HG03442 (cell line): ENCODE measurements at regions not wholly inside any gene's neighbourhood (a gene's known extent, or its start where the extent isn't known, plus 50 kb on each side); places are given as distances from the start of the nearest gene placed in this dataset.

Experiments
- ATAC-seq: cut with Tn5 transposase; IDR thresholded peaks from one replicate; pipeline ENCODE4 v1.9.1; 2021; ENCODE audit warnings: mild to moderate bottlenecking, moderate library complexity; ENCODE audit not compliant: unreplicated experiment

DNA sequence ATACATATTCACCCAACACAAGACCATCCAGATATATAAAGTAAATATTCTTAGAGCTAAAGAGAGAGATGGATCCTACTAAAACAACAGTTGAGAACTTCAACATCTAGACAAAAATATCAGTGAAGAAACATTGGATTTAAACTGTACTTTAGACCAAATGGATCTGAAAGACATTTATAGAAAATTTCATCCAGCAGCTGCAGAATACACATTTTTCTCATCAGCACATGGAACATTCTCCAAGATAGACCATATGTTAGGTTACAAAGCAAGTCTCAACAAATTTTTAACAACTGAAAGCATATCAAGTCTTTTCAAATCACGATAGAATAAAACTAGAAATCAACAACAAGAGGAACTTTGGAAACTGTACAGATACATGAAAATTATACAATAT, 369.0 kb upstream of the CCDC54 start:
- ATAC-seq = no peak

GRCh38 chr3:107013641-107014040, 363.6 kb upstream of the CCDC54 start:
- no peak for ATAC-seq

- ATAC-seq = no peak
These were observed 352.6 kb upstream of the CCDC54 start for GRCh38 chr3:107024551-107025026.

- ATAC-seq = no peak
These were observed 351.3 kb upstream of the CCDC54 start for GRCh38 chr3:107025961-107026360.

- no peak for ATAC-seq
These were observed 349.2 kb upstream of the CCDC54 start for GRCh38 chr3:107028086-107028485.

DNA sequence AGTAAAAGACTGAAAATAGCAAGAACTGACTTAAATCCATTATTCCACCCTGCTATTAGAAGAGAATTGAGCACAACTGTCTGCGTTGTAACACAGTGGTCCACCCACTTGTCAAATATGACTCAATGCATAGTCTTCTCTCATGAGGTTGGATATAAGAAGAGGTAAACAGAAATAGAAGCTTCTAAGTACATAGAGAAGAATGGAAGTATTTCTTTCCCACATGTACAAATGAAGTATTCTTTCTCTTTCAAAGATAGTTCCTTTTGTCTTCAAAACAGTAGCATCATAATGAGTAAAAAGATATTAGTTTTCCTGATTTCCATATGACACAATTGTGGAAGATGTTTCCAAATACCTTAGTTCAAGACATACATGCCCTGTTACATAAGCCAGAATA, 348.6 kb upstream of the CCDC54 start:
- no peak for ATAC-seq

DNA sequence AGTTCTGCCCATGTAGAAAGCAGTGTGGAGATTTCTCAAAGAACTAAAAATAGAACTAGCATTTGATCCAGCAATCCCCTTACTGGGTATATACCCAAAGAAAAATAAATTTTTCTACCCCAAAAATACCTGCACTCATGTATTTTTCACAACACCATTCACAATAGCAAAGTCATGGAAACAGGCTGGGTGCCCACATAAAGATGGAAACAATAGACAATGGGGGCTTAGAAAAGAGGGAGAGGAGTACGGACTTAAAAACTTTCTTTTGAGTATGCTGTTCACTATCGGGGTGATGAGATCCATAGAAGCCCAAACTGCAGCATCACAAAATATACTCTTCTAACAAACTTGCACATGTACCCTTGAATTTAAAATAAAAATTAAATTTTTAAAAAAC, 345.1 kb upstream of the CCDC54 start:
- ATAC-seq = no peak

GRCh38 chr3:107034142-107034541, 343.1 kb upstream of the CCDC54 start:
- ATAC-seq = no peak

- no peak for ATAC-seq
These were observed 342.1 kb upstream of the CCDC54 start for GRCh38 chr3:107035176-107035575.

- no peak for ATAC-seq
These were observed 332.6 kb upstream of the CCDC54 start for GRCh38 chr3:107044677-107045076.

DNA sequence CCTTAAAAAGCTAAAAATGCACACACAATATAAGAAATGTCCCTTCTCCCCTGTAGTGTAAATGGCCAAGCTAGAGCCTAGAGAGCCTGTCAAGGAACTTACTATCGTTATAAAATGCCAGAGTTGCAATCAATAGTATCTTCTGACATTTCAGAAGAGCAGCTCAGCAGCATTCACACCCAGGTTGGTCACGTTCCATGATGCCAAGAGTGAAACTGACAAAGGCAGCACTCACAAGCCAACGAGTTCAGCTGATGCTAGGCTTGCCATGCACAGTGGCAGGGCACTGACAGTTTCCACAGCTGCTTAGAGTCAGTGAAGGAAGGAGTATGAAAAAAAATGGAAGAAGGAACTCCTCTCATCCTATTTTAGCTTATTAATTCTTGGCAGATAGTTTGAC, 331.4 kb upstream of the CCDC54 start:
- ATAC-seq = no peak

DNA sequence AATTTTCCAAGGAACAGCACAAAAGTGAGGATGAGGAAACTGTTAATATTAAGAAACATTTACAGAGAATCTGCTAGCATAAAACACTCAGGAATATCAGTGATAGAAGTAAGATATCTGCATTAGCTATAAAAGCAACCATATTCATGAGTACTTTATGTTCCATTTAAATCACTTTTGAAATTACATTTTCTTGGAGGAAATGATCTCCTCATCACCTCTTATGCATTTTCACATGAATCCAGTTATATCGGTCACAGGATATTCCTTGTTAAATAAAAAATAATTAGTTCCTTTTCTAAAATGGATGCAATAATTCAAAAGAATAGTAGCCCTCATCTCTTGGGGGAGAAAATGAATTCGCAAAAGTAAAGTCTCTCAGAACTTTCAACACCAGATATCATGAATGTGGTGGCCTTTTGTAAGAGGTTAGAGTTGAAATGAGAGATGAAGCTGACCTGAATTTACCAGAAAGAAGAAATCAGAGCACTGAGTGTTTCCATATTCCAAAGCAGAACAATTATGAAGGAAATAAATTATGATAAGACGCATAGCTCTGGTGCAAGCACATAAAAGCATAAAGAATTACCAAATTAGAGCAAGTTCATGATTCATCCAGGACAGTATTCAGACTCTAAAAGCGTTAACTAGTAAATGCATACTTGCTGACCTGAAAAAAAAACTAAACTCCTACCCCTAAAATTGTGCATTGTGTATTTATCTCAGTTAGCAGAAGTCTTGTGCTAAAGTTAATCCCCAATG, 321.9 kb upstream of the CCDC54 start:
- no peak for ATAC-seq

DNA sequence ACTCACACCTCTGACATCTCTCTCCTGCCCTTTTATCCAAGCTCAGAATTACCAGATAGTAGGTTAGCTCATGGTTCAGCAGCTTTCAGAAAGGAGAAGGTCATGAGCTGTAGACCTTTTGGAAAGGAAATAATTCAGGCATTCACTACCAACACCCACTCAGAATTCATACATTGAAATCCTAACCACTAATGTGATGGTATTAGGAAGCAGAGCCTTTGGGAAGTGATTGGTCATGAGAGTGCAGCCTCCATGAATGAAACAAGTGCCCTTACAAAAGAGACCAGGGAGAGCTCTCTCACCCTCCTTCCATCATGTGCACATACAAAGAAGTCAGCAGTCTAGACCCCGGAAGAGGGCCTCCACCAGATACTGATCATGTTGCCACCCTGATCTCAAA, 315.8 kb upstream of the CCDC54 start:
- no peak for ATAC-seq

DNA sequence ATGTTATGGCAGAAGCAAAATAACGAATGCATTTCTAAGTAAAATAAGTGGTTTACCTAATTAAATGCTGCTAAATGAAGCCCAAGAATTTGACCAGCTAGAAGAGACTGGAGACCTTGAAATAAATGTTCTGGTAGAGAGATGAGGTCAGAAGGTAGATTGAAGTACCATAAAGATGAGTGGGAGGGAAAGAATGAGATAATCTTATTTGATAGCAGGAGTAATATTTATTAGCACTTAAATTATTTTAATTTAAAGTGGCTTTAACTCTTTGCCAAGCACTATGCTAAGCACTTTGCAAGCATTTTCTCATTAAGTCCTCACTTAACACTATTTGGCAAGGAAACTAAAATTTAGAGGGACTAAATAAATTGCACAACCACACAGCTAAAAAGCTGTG, 314.9 kb upstream of the CCDC54 start:
- no peak for ATAC-seq

- no peak for ATAC-seq
These were observed 314.5 kb upstream of the CCDC54 start for GRCh38 chr3:107062787-107063186.

- no peak for ATAC-seq
These were observed 313.9 kb upstream of the CCDC54 start for GRCh38 chr3:107063351-107063750.

- peak; percentile 93 for ATAC-seq
These were observed 312.7 kb upstream of the CCDC54 start for GRCh38 chr3:107064405-107065060.

DNA sequence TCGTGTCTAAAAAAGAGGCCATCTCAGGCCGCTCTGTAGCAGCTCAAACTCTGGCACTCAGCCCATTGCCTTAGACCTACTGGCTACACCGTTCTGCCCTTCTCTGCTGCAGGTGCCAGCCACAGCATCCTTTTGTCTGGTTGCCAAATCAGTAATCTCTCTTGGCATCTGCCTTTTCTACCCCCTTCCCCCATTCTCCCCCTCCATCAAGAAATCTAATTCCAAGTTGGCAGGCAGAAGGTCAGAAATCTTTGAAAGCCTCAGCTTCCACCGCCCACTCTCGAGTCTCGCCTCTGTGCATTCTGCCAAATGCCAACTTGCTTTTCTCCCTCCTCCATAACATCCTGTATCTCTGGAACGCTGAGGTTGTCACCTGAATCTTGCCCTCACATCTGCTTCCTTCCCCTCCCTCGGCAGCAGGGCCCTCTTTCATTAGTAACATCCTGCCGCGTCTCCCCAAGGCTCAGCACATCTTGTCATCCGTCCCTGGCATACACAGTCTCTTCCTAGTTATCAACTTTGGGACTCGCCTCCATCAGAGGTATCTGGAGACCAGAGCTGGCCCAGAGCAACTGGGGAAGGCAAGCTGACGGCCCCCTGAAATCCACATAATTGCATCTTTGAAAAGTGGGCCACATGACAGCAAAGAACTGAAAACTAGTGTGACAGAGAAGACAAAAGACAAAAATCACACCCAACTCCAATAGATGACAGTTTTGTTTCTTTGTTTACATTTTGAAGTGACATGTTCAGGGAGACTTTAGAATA, 312.0 kb upstream of the CCDC54 start:
- no peak for ATAC-seq

- no peak for ATAC-seq
These were observed 309.8 kb upstream of the CCDC54 start for GRCh38 chr3:107067421-107067820.

- ATAC-seq = peak; percentile 41
These were observed 308.3 kb upstream of the CCDC54 start for GRCh38 chr3:107068980-107069379.

DNA sequence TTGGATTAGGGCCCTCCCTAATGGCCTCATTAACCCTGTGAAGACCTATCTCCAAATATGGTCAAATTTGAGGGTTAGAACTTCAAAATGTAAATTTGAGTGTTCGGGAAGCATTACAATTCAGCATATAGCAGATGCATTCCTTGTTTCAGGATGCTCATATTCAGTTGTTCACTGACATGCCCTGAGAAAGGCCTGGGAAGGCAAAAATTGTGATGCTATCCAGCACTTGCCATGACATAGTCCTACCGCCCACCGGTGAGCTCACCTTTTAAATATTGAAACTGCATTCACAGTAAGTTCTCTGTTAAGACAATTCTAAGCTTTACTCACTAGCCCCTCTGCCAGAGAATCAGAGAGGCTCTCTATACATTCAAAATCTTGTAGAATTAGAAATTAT, 300.3 kb upstream of the CCDC54 start:
- ATAC-seq = no peak

DNA sequence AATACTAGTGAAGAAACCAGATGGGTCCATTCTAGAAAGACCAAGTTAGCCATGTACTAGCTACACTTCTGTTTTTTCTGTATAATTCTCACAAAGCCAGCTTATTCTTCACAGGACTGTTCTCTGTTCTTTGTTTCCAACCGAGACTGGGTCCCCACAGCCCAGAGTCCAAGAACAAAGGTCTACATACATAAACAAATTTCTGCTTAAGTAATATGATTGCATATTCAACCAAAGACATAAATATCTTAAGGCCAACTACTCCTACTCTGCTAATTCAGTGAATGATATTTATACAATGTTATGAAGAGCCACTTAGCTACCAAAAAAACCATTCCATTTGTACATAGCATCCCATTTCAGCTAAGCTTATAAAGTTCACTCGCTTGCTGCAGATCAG, 299.8 kb upstream of the CCDC54 start:
- ATAC-seq = no peak
